NT2/D1 (cell line): ENCODE measurements at regions not wholly inside any gene's neighbourhood (a gene's known extent, or its start where the extent isn't known, plus 50 kb on each side); places are given as distances from the start of the nearest gene placed in this dataset.

Experiments used
- DNase-seq: peaks from one replicate; pipeline ENCODE4 v3.0.0-alpha.2; 2011; ENCODE audit warnings: low read depth, low spot score
- H3K27me3 ChIP-seq: 2 replicates; pipeline ENCODE4 v1.6.0; 2011; ENCODE audit warnings: mild to moderate bottlenecking; ENCODE audit not compliant: insufficient read length, insufficient read depth
- H3K36me3 ChIP-seq: 2 replicates; pipeline ENCODE4 v1.6.1; 2011; ENCODE audit warnings: mild to moderate bottlenecking, low read length, mixed read lengths; ENCODE audit not compliant: insufficient read depth, insufficient read length
- H3K4me1 ChIP-seq: 2 replicates; pipeline ENCODE4 v1.5.1; 2011; ENCODE audit not compliant: insufficient read depth, insufficient read length
- H3K4me3 ChIP-seq: 2 replicates; pipeline ENCODE4 v1.5.1; 2011; ENCODE audit warnings: low read depth; ENCODE audit not compliant: insufficient read length
- H3K9ac ChIP-seq: 2 replicates; pipeline ENCODE4 v1.6.0; 2011; ENCODE audit warnings: low read depth; ENCODE audit not compliant: insufficient read length
- H3K9me3 ChIP-seq: 2 replicates; pipeline ENCODE4 v1.5.1; 2011; ENCODE audit warnings: mild to moderate bottlenecking, low read length; ENCODE audit not compliant: insufficient read depth
- SUZ12 ChIP-seq: IDR thresholded peaks from 2 replicates; pipeline ENCODE4 v1.6.1; 2011; ENCODE audit not compliant: insufficient read length, insufficient read depth; ENCODE audit errors: extremely low read depth
- YY1 ChIP-seq: IDR thresholded peaks from 2 replicates; pipeline ENCODE4 v1.6.1; 2011; ENCODE audit not compliant: insufficient read length, insufficient read depth
- ZNF274 ChIP-seq: IDR thresholded peaks from 2 replicates; pipeline ENCODE4 v1.6.1; 2011; ENCODE audit warnings: mild to moderate bottlenecking, low read depth, low read length

DNA sequence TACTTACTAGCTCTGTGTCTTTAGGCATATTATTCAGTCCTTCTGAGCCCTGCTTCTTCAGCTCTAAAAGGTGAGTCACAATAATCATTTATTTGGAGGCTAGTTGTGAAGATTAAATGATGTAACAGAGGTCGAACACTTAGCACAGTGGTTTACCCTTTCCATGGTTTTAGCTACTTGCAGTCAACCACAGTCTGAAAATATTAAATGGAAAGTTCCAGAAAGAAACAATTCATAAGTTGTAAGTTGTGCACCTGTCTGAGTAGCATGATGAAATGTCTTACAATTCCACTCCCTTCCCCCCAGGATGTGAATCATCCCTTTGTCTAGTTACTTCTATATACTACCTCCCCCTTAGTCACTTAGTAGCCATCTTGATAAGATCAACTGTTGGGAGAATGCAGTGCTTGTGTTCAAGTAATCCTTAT lies 217.6 kb upstream of the THUMPD2 start:
- DNase-seq, result no peak
- Histone ChIP-seq H3K9ac (no peak overlapping the region), H3K9me3 (no peaks in the 10 kb centered on the region)

DNA sequence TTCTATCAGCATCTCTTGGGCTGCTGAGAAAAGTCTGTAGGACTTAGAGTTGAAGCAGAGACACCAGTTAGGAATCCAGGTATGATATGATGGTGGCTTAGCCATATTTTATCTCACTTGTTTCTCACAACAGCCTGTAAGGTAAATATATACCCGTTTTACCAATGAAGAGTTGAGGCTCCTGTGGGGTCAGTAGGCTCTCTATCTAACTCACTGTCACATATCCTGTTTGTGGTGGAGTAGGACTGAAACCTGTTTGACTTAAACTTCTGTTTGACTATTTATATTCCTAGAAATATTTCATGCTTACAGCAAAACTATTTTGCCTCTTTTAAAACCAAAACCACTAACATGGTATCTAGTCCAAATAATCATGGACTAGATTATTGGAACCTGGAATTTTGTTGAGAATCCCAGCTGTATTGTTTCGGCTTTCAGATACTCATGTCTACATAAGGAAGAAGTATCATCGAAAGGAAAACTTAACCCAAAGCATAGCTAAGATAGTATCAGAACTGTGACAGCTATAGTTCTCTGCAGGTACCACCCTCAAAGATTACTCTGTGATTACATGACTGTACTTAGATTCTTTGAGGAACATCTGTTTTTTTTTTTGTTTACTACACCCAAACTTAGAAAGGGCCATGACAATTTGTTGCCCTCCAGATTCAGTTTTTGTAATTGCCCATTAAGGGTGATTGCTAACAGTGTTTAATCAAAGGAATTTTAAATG lies 216.1 kb upstream of the THUMPD2 start:
- no peak for DNase-seq
- no peak overlapping the region for H3K9ac ChIP-seq
- H3K4me3 ChIP-seq, result no peak overlapping the region
- H3K27me3 ChIP-seq, result no peaks in the 10 kb centered on the region
- no peaks in the 10 kb centered on the region for H3K4me1 ChIP-seq
- H3K9me3 ChIP-seq, result no peaks in the 10 kb centered on the region
- TF ChIP-seq SUZ12, result no peak
- no peak for TF ChIP-seq YY1
- TF ChIP-seq ZNF274, result no peak
- H3K36me3 ChIP-seq, result no peaks in the 10 kb centered on the region

More for the DNA sequence above, 217.6 kb upstream of the THUMPD2 start:
- Histone ChIP-seq H3K4me3 (no peak overlapping the region), H3K4me1 (no peaks in the 10 kb centered on the region), H3K36me3 (no peaks in the 10 kb centered on the region), H3K27me3 (no peaks in the 10 kb centered on the region)
- no peak for TF ChIP-seq SUZ12
- no peak for TF ChIP-seq ZNF274
- TF ChIP-seq YY1, result no peak

GRCh38 chr2:39994151-39994550 lies 215.1 kb upstream of the THUMPD2 start:
- Histone ChIP-seq H3K4me3 (no peak overlapping the region), H3K36me3 (no peaks in the 10 kb centered on the region), H3K9ac (no peak overlapping the region), H3K9me3 (no peaks in the 10 kb centered on the region), H3K27me3 (no peaks in the 10 kb centered on the region), H3K4me1 (no peaks in the 10 kb centered on the region)
- no peak for DNase-seq
- no peak for TF ChIP-seq YY1
- no peak for TF ChIP-seq ZNF274
- no peak for TF ChIP-seq SUZ12

GRCh38 chr2:39991298-39991697 lies 212.2 kb upstream of the THUMPD2 start:
- H3K27me3 ChIP-seq, result no peaks in the 10 kb centered on the region
- H3K9me3 ChIP-seq, result no peaks in the 10 kb centered on the region
- H3K9ac ChIP-seq, result no peak overlapping the region
- H3K36me3 ChIP-seq, result no peaks in the 10 kb centered on the region
- TF ChIP-seq ZNF274, result no peak
- TF ChIP-seq SUZ12, result no peak
- no peak for TF ChIP-seq YY1
- no peaks in the 10 kb centered on the region for H3K4me1 ChIP-seq
- no peak overlapping the region for H3K4me3 ChIP-seq
- DNase-seq, result no peak

DNA sequence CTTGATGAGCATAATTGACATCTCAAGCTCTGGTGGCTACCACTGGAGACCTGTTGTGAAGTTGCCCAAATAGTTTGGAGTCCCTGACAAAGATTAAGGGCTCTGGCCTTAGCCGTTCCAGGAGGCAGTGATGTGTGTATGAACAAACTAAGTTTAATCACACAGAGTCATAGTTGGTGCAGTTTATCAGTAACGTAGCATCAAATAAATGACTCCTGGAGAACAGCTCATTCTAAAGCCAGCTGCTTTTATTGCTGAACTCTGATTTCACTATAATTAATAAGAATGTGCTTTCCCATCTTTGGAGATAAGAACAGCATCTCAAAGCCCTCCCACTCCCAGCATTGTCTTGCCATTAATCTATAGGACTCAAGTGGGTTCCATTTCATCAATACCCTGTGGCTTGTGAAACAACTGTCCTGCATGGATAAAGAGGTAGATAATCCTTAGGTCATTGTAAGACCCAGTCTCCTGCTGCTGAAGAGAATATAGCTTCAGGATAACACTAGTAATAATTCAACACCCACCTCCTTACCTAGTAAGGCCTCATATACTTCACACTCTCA lies 211.4 kb upstream of the THUMPD2 start:
- Histone ChIP-seq H3K9me3 (no peaks in the 10 kb centered on the region), H3K9ac (no peak overlapping the region), H3K4me3 (no peak overlapping the region), H3K27me3 (no peaks in the 10 kb centered on the region), H3K4me1 (no peaks in the 10 kb centered on the region), H3K36me3 (no peaks in the 10 kb centered on the region)
- DNase-seq, result no peak
- TF ChIP-seq YY1 (no peak), ZNF274 (no peak), SUZ12 (no peak)

- Histone ChIP-seq H3K36me3 (no peaks in the 10 kb centered on the region), H3K4me1 (no peaks in the 10 kb centered on the region), H3K9ac (no peak overlapping the region), H3K27me3 (no peaks in the 10 kb centered on the region), H3K4me3 (no peak overlapping the region), H3K9me3 (no peaks in the 10 kb centered on the region)
- no peak for DNase-seq
- TF ChIP-seq YY1 (no peak), ZNF274 (no peak), SUZ12 (no peak)
Observed at GRCh38 chr2:39989888-39990287, 210.8 kb upstream of the THUMPD2 start.

DNA sequence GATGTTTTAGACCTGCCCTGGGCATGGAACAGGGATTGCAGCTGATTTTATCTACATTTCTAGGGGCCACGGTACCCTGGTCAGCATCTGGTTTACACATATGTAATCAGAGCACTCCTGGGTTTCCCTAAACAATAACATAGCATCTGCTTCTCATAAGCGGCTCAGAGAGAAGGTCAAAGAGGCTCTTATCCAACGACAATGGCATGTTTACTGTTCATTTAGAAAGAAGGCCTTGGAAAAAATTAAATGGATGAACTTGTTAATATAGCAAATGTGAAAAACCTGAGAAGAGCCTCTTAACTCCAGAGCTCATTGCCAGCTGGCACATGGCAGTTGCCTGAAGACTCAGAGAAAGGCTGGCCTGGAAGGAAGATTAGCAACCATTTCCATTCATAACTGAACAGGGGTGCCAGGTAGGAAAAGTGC lies 202.8 kb upstream of the THUMPD2 start:
- DNase-seq, result no peak
- H3K9me3 ChIP-seq, result no peaks in the 10 kb centered on the region
- TF ChIP-seq ZNF274 (no peak), SUZ12 (no peak), YY1 (no peak)
- no peaks in the 10 kb centered on the region for H3K4me1 ChIP-seq
- H3K27me3 ChIP-seq, result no peaks in the 10 kb centered on the region
- no peak overlapping the region for H3K4me3 ChIP-seq
- H3K36me3 ChIP-seq, result no peaks in the 10 kb centered on the region
- no peak overlapping the region for H3K9ac ChIP-seq
